ENCODE measurements at regions not wholly inside any gene's neighbourhood (a gene's known extent, or its start where the extent isn't known, plus 50 kb on each side); places are given as distances from the start of the nearest gene placed in this dataset.

DNA sequence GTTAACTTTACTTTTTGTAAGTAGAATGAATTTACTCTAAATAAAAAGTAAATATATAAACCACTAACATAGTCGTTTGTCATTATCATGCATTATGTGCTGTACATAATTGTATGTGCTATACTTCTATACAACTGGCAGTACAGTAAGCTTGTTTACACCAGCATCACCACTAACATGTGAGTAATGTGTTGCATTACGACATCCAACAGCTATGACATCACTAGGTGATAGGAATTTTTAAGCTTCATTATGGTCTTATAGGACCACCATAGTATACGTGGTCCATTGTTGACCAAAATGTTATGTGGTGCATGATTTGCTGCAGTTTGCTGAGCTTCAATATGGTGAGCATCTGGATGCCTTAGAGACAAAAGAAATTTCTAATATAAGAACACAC is 819.1 kb upstream of the GRAMD2B start:
- no peak for DNase-seq (ENCODE audit: low read depth)

DNA sequence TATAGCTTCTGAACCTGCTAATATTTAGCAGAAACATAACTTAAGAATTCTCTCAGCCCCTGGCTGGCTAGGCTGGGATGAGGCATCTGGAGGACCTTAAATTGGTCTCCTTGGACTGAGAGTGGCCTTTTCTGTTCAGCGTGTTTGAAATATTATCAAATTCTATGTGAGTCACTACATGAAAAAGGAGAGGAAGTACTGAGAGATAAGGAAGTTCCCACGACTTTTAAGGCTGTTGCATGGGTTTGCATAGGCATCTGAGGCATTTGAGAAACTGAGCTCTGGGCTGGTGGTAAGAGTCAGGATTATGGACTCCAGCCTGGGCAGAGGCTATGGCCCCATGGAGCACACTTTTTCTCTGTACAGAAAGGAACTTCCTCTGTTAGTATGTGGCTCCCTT is 816.2 kb upstream of the GRAMD2B start:
- DNase-seq (ENCODE audit: low read depth), result no peak

DNA sequence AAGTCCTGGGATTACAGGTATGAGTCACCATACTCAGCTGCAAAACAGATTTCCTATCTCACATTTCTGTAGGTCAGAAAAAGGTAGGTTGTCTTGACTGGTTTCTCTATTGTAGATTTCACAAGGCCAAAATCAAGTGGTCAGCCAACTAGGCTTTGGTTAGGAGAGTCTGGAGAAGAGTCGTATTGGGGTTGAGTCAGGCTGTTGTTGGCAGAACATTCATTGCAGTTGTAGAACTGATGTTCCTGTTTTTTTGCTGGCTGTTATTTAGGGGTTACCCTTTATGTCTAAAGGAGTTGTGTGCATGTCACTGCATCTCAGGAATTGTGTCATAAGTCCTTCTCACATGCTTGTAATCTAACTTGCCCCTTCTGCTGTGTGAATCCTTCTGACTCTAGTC is 814.2 kb upstream of the GRAMD2B start:
- no peak for DNase-seq (ENCODE audit: low read depth)

GRCh38 chr5:125610892-125611291 is 812.3 kb upstream of the GRAMD2B start:
- no peak for DNase-seq (ENCODE audit: low read depth)

DNA sequence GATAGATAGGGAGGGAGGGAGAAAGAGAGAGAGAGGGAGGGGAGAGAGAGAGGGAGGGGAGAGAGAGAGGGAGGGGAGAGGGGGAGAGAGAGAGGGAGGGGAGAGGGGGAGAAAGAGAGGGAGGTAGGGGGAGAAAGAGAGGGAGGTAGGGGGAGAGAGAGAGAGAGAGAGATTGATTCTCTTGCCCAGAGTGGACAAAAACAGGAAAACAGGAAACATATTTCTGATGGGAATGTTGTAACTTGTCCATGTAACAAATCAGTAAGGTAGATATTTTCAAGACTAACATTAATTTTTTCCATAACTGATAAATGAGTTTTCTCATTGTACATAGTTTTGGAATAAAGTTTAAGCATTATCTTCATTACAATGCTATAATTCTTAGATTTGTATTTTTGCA is 811.7 kb upstream of the GRAMD2B start:
- no peak for DNase-seq (ENCODE audit: low read depth)

GRCh38 chr5:125612181-125612721 is 811.0 kb upstream of the GRAMD2B start:
- DNase-seq (ENCODE audit: low read depth), result no peak

GRCh38 chr5:125612776-125613175 is 810.4 kb upstream of the GRAMD2B start:
- DNase-seq (ENCODE audit: low read depth), result no peak

- DNase-seq (ENCODE audit: low read depth), result no peak
These were observed 793.0 kb upstream of the GRAMD2B start for GRCh38 chr5:125630237-125630636.

DNA sequence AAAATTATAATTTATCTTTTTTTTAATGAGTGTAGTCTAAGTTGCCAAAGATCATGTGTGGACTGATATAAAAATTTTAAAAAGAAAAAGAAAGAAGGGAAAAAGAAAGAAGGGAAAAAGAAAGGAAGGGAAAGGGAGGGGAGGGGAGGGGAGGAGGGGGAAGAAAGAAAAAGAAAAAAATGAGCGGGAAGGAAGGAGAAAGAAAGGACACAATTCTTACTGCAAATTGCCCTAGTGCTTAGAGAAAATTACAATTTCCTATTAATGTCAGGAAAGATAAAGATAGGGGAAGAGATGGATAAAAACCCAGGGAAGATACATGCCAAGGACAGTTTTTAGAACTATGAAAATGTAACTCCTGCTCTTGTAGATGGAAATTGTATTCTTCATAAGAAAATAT is 789.7 kb upstream of the GRAMD2B start:
- DNase-seq (ENCODE audit: low read depth), result no peak

DNA sequence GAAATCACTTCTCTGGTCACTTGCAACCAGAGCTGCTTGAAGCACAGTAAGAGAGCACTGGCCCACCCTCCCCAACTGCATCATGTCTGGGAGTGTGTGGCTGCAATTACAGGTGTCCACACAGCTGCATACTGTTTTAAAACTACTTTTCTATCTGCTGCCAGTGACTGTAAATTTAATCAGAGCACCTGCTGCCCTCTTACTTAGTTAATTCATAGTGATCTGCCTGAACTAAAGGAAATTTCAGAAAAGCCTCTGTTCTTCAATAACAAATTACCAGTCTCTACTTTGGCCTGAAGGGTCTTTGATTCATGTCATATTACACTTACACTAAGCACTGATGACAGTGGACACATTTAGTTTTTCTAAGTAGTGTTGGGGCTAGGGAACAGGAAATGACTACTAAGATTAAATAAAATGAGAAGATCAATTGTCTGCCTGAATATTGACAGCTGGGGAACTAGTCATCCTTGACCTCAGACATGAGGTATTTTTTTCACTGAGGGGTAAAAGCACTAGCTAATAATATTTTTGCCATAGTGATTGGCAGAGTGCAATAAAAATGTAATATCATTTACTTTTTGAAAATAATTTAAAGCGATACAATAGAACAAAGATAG is 788.9 kb upstream of the GRAMD2B start:
- DNase-seq (ENCODE audit: low read depth), result no peak

GRCh38 chr5:125639858-125640257 is 783.4 kb upstream of the GRAMD2B start:
- no peak for DNase-seq (ENCODE audit: low read depth)

DNA sequence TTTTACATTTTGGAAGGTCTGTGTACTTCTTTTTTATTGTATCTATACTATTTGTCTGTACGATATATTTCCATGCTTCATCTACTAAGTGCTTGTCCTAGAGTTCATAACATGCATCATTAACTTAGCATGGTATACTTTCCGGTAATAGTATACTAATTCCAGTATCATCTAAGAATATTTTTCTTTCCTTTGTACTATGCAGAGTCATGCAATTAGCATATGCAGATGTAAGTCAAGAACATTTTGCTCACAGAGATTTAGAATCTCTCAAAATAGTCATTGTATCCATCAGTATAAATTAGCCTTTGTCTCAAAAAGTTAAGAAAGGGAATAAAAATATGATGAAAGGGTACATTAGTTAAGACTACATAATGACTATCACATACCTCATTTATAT is 770.4 kb upstream of the GRAMD2B start:
- DNase-seq (ENCODE audit: low read depth), result no peak

GRCh38 chr5:125654392-125654791 is 768.8 kb upstream of the GRAMD2B start:
- DNase-seq (ENCODE audit: low read depth), result no peak

DNA sequence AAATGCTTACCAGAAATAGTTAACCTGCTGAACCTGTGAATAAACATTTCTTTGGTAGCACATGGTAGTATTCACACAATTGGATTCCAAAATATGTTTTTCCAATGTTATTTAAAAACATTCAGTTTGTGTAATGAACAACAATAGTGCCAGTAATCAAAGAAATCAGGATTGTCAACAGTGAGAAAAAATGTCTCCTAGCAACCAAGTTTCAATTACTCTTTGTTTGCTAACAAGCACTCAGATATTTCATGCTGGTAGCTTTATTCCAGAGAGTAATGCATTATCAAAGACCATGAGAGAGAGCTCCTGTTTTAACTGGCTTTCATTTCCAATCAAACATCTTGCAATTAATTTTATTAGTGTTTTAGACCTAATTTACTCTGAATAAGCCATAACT is 768.1 kb upstream of the GRAMD2B start:
- no peak for DNase-seq (ENCODE audit: low read depth)

GRCh38 chr5:125657936-125658335 is 765.3 kb upstream of the GRAMD2B start:
- DNase-seq (ENCODE audit: low read depth), result no peak

GRCh38 chr5:125659316-125660023 is 763.7 kb upstream of the GRAMD2B start:
- DNase-seq (ENCODE audit: low read depth), result no peak

DNA sequence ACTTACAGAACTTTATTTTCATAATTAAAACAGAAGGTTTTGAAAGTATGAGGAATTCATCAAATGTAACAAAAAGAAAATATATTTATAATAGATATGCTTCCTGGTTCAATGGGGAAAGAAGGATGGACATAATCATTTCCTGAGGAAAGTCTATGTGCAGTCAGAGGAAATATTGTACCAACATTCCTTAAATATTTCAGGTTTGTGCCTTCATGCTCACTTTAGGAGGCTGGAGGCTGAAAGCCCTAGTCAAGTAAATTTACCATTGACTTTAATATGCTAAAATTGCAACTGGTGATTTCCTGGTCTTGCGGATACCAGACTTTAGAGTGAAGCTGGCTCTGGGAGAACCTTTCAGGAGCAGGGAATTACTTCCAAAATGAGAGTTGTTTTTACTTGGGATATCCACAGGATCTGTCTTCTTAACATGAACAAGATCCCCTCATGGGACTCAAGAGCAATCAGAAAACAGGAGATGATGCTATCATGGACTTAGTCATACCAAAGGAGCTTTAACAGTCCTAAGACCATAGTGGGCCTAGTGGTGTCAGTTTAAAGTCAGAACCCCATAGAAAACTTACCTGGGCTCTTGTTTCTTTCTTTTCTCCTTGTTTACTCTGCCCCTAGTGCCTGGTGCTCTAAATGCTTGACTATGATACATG is 762.8 kb upstream of the GRAMD2B start:
- DNase-seq (ENCODE audit: low read depth), result no peak

GRCh38 chr5:125661584-125661983 is 761.6 kb upstream of the GRAMD2B start:
- no peak for DNase-seq (ENCODE audit: low read depth)

GRCh38 chr5:125668884-125669283 is 754.3 kb upstream of the GRAMD2B start:
- no peak for DNase-seq (ENCODE audit: low read depth)

DNA sequence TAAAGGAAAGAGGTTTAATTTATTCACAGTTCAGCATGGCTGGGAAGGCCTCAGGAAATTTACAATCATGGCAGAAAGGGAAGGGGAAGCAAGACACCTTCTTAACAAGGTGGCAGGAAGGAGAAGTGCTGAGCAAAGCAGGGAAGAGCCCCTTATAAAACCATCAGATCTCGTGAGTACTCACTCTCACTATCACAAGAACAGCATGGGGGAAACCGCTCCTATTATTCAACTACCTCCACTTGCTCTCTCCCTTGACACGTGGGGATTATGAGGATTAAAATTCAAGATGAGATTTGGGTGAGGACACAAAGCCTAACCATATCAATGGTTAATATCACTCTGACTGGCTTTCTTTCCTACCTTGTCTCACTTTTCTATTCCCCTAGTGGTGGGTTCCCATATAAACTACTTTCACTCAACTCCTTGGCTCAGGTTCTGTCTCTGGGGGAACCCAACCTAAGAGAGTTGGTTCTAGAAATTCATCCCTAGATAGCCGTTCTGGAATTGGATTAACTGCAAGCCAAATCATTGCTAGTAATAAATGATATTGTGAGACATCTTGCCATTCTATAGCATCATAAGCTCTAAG is 749.8 kb upstream of the GRAMD2B start:
- DNase-seq (ENCODE audit: low read depth), result no peak

GRCh38 chr5:125679522-125679921 is 743.7 kb upstream of the GRAMD2B start:
- DNase-seq (ENCODE audit: low read depth), result no peak

- no peak for DNase-seq (ENCODE audit: low read depth)
These were observed 739.5 kb upstream of the GRAMD2B start for GRCh38 chr5:125683669-125684068.

DNA sequence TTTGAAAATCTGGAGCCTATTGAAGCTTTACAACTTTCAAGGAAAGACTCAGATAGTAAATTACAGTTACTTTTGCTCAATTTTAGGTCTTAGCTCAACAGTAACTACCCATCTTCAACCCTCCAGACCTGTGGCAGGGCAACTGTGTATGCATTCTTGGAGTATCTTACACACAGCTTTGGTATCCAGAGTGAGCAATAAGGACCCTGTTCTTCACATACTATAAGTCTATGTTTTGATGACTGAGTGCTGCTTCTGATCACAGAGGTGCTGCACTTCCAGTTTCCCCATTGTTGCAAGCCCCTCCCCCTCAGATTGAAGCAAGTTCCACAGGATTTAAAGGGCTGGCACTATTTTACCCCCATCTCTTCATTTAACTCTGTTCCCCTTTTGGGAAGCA is 737.4 kb upstream of the GRAMD2B start:
- no peak for DNase-seq (ENCODE audit: low read depth)

Measured in activated T-helper 9 cell treated with anti-CD3 and anti-CD28 coated beads, Interleukin-2, amount 50 U/mL, for 16 hours (primary cell).